Fibroblast of gingiva (primary cell): ENCODE measurements at regions not wholly inside any gene's neighbourhood (a gene's known extent, or its start where the extent isn't known, plus 50 kb on each side); places are given as distances from the start of the nearest gene placed in this dataset.

Experiments
- DNase-seq: peaks from one replicate; pipeline ENCODE4 v3.0.0-alpha.2; 2011; ENCODE audit warnings: low read depth

DNA sequence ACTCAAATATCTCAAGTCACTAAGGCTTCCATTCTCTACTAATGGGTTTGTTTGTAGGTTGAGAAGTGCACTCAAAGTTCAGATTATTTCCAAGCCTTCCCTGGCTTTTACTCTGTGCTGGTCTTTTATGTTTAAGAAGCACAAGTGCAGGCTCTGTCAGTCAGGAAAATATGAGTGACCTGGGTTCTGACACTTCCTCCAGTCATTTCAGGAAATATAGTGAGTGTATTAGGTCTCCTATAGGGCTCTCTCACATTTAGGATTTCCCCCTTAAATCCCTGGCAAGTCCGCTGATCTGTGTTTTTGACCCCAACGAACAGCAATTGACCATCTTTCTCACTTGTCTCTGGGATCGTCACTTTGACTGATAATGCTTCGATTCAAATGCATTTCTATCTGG is 210.2 kb downstream of the ARPP21 start:
- no peak for DNase-seq

DNA sequence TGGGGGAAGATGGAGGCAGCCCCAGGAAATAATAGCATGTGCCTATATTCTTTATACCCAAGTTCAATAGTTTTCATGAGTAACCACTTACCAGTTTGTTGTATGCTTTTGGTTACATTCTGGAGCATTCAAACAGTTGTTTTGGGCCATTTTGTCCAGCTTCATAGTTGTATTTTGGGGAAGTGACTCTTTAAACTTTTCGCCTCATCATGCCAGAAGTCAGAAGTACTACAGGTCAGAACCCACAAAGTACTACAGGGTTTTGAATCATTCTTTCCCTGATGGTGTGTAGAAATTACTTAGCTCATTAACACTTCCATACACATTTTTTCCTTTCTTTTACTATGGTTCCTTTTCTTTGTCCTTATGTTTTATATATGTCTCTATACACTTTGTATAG is 210.6 kb downstream of the ARPP21 start:
- DNase-seq, result no peak

DNA sequence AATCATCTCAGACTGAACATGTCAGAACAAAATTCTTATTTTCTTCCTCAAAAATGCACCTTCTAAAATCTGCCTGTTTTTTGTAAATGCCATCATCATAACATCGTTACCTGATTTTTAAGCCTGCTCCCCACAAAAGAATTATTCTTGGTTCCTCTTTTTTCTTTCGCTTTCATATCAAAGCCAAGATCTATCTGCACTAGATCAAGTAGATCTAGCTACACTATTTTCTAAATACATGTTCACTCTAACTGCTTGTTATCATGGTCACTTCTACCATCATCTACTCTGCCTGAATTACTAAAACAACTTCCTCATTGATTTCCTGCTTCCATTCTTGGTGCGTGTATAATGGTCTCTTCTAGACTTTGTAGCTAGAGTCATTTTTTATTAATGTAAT is 217.7 kb downstream of the ARPP21 start:
- DNase-seq, result no peak

DNA sequence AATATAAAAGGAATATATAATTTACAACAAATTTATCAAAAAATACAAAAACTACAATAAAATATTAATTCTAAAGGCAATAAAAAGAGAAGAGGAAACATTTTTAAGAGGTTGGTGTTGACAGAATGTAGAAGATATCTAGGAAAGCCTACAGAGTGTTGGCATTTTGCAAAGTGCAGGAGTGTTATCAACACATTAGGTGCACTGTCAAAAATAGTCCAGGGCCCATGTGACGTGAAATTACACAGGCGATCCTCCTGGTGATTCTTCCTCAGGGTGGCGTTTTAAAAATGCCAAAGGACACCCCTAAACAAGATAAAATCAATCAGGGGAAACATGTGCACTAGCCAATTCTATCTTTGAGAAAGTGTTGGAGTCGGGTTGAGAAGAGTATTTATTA is 222.7 kb downstream of the ARPP21 start:
- no peak for DNase-seq

DNA sequence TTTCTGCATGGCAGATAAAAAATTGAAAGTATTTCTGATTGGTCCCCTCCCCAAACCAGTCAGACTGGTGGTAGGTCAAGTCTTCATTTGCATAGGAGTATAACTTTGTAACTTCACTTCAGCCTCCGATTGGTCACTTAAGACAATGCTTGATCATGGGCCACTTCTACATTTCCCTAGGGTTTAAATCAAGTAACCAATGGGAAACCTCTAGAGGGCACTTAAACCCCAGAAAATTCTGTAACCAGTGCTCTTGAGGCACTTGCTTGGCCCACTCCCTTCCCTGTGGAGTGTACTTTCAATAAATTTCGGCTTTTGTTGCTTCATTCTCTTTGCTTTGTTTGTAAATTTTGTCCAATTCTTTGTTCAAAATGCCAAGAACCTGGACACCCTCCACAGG is 225.5 kb downstream of the ARPP21 start:
- DNase-seq, result no peak

DNA sequence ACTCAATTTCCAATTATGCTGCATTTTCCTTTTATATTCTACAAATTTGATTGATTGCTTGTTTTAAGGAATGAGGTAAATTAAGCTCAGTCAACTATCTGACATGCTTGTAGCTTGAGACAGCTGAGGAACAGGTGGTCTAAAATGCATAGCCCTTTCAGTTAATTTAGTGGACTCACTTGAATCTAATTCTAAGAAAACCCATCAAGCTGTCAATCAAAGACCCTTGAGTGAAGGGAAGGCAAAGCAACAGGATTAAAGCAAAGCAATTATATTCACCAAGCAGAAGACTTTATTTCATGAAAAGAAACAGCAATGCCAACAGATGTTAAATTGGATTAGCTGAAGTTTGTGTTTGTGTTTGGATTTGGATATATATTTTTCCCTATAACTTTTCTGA is 228.5 kb downstream of the ARPP21 start:
- no peak for DNase-seq

DNA sequence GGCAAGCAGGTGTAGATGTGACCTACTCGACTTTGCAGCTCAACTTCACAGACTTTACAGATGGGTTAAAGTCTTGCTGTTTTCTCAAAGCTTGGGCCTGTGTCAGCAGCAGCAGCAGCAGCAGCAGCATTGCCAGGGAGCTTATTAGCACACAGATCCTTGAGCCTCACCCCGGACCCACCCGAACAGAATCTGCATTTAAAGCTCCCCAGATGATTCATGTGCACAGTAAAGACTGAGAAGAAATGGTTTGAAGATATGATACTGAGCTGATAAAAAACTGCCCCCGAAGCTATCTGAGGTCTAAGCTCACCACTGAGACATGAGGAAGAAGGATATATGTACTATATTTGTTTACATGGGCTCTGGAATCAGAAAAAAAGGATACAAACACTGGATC is 231.7 kb downstream of the ARPP21 start:
- DNase-seq, result no peak

DNA sequence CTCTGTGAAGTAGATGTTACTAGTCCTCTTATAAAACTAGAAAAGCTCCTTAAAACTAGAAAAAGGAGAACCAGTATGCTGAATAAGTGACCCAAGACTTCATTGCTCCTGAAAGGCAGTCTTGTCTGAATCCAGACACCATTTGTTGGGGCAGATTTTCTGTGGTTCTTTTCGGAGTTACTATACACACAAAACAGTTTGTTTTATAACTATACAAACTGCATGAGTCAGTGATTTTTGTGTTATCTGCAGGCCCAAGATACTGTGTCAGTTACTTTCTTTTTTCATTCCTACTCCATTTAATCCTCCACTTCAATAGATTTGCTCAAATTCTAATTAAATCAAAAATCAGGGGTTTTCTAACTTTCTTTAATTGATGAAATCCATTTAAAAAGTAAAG is 244.6 kb downstream of the ARPP21 start:
- no peak for DNase-seq

DNA sequence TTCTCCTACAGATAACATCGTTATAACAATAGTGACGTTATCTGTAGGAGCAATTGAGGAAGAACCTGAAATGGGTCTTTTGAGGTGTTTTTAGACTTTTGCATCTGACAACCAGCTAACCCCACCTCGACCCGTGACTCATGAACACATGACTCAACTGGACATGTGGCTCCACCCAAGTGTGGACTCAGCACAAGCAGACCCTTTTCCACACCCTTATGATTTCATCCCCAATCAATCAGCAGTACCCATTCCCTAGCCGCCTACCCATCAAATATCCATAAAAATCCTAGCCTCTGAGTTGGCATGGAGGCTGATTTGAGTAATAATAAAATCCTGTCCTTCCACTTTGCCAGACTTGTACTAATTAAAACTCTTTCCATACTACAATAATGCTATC is 255.4 kb downstream of the ARPP21 start:
- DNase-seq, result no peak

DNA sequence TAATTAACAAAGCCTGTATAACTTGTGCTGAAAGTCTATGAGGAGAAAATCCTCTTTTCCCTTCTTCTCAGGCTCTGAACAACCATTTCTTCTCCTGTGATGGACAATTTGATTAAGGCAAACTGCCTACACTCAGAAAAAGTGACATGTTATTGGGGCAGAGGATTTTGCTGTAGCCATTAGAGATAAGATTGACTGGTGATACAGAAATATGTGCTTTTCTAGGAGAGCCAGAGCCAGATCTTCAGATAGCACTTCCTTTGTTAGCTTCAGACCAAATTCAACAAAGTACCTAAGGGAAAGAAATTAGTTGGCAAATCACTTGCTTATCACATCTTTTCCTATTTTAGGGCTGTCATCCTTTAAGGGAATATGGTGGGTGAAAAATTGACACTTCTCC is 259.9 kb downstream of the ARPP21 start:
- DNase-seq, result no peak

DNA sequence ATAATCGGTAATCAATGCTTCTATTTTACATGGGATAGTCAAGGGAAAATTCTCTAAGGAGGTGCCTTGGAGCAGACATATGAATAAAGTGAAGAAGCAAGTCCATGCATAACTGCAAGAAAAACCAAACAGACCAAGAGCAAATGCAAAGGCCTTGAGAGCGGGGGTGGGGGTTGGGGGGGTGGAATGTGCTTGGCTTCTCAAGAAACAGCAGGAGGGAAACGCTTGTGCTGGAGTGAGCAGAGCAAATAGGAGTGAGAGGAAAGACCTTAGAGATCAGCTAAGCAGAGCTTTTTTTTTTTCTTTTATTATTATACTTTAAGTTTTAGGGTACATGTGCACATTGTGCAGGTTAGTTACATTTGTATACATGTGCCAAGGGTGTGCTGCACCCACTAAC is 260.8 kb downstream of the ARPP21 start:
- no peak for DNase-seq

DNA sequence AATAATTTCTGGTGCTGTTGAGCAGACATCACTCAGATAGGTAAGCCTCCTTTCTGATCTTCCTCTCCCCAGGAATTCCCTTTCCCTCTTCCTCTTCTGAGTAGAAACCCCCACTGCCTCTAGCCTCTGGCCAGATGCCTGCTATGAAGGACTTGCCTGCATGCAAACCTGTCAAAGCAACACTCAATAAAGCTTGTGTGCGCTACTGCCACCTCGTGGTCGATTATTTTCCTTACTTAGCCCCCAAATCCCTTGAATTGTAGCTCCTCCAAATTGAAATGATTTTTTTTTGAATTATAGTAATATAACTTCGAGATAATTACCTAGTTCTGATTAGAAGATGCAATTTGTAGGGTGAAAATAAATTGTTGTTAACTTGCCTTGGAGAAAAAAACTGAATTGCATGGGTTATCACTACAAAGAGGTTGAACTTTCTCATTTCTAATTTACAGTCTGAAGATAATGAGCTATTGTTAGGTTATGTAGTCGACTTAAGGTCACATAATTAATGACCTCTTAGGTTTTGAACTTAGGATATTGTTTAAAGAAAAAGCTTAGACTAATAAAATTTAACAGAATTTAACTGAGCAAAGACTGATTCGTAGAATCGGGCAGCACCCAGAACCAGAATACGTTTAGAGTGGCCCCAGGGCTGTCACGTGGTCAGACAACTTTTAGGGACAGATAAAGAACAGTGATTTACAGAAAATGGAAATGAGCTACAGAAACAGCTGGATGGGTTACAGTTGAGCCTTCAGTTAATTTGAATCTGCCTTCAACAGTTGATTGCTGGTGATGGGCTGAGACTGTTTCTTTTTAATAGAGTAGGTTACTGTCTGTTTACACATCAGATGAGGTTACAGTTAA is 269.3 kb downstream of the ARPP21 start:
- peak; percentile 51 for DNase-seq

DNA sequence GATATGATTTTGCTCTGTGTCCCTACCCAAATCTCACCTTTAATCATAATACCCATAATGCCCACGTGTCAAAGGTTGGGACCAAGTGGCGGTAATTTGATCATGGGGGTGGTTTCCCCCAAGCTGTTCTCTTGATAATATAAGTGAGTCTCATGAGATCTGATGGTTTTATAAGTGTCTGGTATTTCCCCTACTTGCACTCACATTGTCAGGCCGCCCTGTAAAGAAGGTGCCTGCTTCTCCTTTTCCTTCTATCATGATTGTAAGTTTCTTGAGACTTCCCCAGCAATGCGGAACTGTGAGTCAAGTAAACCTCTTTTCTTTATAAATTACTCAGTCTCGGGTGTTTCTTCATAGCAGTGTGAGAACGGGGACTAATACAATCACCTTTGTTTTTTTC is 279.8 kb downstream of the ARPP21 start:
- DNase-seq, result no peak

DNA sequence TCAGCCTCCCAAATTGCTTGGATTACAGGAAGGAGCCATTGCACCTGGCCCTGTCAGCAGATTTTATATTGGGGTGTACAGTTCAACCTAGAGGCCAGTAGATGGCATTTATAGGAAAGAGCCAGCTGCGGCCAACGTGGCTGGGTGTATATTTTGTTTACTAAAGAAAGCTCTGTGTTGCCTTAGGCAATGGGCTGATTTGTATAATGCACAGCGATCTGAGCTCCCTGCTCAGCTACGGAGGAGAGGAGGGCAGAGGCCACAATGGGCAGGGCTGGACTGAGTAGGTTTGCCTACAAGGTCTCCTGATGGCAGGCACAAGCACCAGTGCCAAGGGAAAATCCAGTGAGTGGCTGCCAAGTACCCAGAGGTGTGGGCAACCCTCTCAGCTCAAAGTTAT is 282.4 kb downstream of the ARPP21 start:
- DNase-seq, result no peak

DNA sequence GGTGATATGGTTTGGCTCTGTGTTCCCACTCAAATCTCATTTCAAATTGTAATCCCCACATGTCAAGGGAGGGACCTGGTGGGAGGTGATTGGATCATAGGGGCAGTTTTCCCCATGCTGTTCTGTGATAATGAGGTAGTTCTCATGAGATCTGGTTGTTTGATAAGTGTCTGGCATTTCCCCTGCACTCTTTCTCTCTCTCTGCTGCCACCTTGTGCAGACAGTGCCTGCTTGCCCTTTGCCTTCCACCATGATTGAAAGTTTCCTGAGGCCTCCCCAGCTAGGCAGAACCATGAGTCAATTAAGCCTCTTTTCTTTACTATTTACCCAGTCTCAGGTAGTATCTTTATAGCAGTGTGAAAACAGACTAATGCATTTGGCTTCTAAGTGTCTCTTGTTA is 284.7 kb downstream of the ARPP21 start:
- peak; percentile 10 for DNase-seq

DNA sequence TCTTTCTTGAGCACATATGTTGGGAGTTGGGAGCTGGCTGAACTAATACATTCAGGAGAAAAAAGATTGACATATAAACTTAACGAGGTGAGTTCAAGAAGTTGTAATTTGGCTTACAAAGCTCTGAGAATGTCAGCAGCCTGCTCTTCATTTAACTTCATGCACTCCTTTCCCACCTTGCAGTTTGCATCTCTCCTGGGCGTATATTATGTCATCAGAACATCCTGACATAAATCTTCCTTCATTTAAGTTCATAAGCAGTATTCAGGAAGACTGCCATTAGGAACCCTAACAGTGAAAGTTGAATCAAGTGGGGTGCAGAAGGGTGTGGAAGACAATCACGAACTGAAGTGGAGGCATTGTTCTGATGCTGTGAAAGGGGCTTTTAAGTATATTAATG is 288.1 kb downstream of the ARPP21 start:
- DNase-seq, result no peak

DNA sequence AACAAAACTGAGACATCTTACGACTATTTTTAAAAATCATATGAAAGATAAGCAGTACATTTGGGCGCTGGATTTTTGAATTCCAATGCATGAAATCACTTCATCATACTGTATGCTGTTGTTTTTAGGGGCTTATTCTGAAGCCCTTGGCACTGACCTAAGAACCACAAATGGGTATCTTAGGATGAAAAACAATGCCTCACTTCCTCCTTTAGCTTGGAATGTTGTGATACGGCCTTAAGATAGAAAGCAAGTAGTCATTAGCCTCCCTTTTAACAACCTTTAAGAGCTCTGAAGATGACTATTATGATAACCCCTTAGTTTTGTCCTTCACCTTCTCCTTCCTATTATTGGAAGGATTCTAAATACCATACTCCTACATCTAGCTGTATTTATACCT is 289.8 kb downstream of the ARPP21 start:
- no peak for DNase-seq

DNA sequence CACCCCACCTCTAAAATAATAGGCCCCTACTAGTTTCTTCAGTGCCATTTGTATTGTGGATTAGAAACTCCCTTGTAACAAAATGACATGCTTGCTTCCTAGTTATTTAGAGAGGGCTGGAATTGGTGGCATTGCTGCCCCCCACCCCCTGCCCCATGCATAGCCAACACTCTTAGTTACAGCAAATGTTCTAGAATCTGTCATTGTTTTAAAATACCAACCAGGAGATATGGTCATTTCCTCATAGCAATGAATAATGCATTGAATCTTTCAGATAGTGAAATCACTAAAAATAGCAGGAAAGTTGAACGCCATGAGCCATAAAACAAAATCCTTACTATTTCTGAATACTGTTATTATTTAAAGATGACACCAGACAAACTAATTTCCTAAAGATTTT is 292.5 kb downstream of the ARPP21 start:
- DNase-seq, result no peak

DNA sequence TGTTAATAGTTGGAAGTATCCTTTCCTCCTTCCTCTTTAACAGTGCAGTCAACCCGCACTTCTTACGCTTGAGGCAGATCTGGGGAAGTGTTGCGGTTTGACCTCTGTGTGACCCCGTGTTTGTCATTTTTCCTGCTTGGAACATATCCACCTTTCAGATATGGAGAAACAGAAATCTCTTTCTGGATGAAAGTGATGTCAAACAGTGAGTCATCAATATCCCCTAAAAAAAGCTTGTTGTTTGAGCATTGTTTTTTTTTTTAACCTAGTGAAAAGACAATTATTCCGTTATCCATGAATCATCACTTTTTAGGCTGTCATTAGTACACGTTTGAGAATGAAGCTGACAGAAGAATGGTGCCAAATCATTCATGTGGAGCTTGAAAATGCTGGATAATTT is 293.7 kb downstream of the ARPP21 start:
- DNase-seq, result peak; percentile 57

DNA sequence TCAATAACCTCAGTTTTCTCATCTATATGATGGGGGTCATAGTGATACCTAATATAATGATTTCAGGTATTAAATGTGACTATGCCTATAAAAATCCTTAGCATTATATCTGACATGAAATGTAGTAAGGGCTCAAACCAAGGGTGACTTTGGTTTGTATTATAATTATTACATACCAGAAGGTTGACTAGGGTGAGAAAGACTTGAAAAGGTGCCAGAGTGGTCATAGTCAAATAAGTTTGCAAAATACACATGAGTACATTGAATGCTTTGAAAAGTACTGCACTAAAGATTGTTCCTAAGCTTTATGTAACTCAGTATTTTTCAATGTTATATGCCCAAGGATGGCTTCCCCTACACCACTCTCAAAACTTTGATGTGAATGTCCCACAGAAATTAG is 297.2 kb downstream of the ARPP21 start:
- peak; percentile 42 for DNase-seq

DNA sequence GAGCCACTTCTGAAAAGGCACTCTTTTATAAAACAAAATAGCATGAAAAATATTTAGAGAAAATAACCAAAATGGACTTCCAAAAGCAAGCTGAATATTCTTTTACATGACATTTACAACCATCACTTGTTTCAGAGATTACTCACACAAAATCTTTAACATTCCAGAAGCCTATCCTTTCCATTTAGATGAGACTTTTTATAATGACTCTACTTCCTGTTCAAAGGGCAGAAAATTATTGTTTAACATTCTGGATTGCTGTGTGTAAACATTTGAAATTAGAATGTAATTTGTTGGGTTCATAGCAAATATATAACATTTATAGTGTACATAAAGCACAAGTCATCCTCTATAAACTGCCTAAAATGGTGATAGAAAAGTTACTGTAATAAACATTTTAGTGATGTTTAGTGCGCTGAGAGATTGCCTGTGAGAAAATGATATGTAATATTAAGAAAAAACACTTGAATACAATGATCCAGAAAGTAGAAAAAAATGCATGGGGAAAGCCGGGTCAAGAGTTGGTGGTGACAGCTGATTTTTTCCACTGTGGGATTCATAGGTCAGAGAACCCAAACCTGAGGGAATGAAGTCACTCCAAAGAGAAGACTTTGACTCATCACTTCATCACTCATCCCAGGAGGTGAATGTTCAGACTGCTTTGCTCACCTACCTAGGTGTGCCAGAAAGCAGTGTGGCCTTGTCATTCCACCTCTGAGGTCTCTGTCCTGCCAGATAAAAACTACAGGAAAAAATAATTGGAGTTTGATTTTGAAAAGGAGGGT is 305.8 kb downstream of the ARPP21 start:
- DNase-seq, result peak; percentile 5

DNA sequence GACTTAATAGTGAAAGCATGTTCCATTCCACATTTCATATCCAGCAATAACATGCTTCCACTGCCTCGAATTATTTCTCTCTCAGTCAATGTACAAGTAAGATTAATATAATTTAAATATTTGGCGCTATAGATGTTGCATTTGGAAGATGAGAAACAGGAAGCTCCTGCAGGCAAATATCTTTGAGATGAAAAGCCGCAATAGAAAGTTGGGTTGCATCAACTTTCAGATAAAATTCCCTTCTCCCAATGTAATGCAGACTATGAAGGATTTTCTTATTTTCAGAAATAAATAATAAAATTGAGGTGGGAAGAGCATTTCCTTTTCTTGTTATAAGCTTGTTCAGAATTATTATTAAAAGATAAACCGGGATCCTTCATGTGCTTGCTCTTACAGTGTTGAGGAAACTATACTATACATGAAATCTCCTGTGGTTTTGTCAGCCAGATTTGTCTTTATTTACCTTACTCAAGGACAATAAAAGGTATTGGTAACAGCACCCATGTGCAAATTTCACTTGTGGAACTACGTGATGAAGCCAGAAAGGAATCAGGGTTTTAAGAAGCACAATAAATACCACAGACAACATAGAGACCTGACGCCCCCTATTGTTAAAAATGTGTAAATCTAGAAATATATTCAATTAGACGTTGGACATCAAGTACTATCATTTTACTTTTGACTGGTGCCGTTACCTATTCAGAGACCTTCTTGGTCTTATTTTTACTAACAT is 307.0 kb downstream of the ARPP21 start:
- DNase-seq, result no peak
